ENCODE measurements at regions not wholly inside any gene's neighbourhood (a gene's known extent, or its start where the extent isn't known, plus 50 kb on each side); places are given as distances from the start of the nearest gene placed in this dataset.
"Not testable (repeated sequence)": the region's sequence is repeated elsewhere in the genome, so short reads cannot be mapped to it uniquely, and the experiment has no call there.

GRCh38 chr9:138203872-138204271 lies 326.3 kb downstream of the CACNA1B start:
- not testable (repeated sequence) for H3K56ac ChIP-seq (ENCODE audit: insufficient read length, low read depth, low read length); H3K4ac ChIP-seq (ENCODE audit: low read depth, low read length); H3K9me3 ChIP-seq (ENCODE audit: control insufficient read depth, low read depth, low read length); H2BK12ac ChIP-seq (ENCODE audit: insufficient read length, low read depth, low read length); H3K14ac ChIP-seq (ENCODE audit: insufficient read depth, low read length); H3K23me2 ChIP-seq (ENCODE audit: insufficient read length, low read depth, low read length, poor library complexity, severe bottlenecking); H4K91ac ChIP-seq (ENCODE audit: insufficient read length, low read depth, low read length); H4K8ac ChIP-seq (replicated peaks; ENCODE audit: insufficient read length, low read depth, low read length); H4K20me1 ChIP-seq (ENCODE audit: control insufficient read depth, insufficient read depth, insufficient read length); H3K36me3 Mint-ChIP-seq (ENCODE audit: insufficient read depth in 1 of 3, low read depth in 3 of 3); H3T11ph ChIP-seq (ENCODE audit: low read length); DNase-seq; H3K79me2 ChIP-seq (ENCODE audit: insufficient read depth, low read length); H2BK120ac ChIP-seq (ENCODE audit: low read depth, low read length, poor library complexity, severe bottlenecking); H3K4me1 Mint-ChIP-seq; H3K27me3 Mint-ChIP-seq (ENCODE audit: low read depth); H2BK20ac ChIP-seq (ENCODE audit: low read depth, low read length, poor library complexity, severe bottlenecking); H3K27me3 ChIP-seq (ENCODE audit: insufficient read depth, low read length); H2AFZ ChIP-seq (ENCODE audit: low read length); H3K18ac ChIP-seq (ENCODE audit: insufficient read length, low read depth, low read length); H3K79me1 ChIP-seq (ENCODE audit: insufficient read depth, low read depth, low read length, poor library complexity, severe bottlenecking); H4K5ac ChIP-seq (ENCODE audit: insufficient read length, low read depth, low read length); H2BK5ac ChIP-seq (ENCODE audit: insufficient read length, low read length); H2AK5ac ChIP-seq (ENCODE audit: insufficient read length, low read length); H3K27ac ChIP-seq (ENCODE audit: insufficient read length, low read depth, low read length); H3K9ac ChIP-seq (ENCODE audit: extremely low read depth, insufficient read length, low read length); H3K4me3 Mint-ChIP-seq; H3K4me2 ChIP-seq (ENCODE audit: insufficient read depth, insufficient read length, low read length); H3K4me1 ChIP-seq (ENCODE audit: insufficient read depth, low read length); H3K23ac ChIP-seq (ENCODE audit: insufficient read length, low read depth, low read length); H3K27ac Mint-ChIP-seq; H2BK15ac ChIP-seq (ENCODE audit: low read depth, low read length)
- H3K9me3 Mint-ChIP-seq: peaks cover 4 to 13% of the 10 kb centered on the region in 2 experiments; a peak in 4 of 5 replicates
- WGBS (ENCODE audit: extremely low coverage, insufficient read length, low lambda C conversion rate): no CpG with 5 or more reads among the region's 9 CpGs

DNA sequence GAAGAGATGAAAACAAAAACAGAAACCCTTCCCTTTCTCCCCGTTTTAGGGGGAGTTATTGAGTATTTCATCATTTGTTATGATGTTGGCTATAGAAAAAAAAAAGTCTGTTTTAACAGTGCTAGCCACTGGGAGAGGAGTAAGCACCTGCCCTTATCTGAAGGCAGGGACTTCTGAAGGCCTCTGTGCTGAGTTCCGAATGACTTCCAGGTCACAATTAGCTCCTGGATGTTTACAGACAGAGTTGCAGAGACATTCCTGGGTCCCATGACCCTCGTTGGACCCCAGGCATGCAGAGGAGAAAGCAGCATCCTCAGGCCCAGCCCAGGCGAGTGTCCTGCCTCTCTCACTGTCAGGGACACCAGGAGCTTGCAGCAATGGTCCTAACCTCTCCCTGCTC lies 328.5 kb downstream of the CACNA1B start:
- H3K23ac ChIP-seq (ENCODE audit: insufficient read length, low read depth, low read length); H3K14ac ChIP-seq (ENCODE audit: insufficient read depth, low read length): not testable (repeated sequence)
- no CpG with 5 or more reads among the region's 4 CpGs for WGBS (ENCODE audit: extremely low coverage, insufficient read length, low lambda C conversion rate)

More for the DNA sequence above, 328.5 kb downstream of the CACNA1B start:
- not testable (repeated sequence) for H3K27me3 Mint-ChIP-seq (ENCODE audit: low read depth); H3K4ac ChIP-seq (ENCODE audit: low read depth, low read length); H2AK5ac ChIP-seq (ENCODE audit: insufficient read length, low read length); H4K8ac ChIP-seq (replicated peaks; ENCODE audit: insufficient read length, low read depth, low read length); H3K4me2 ChIP-seq (ENCODE audit: insufficient read depth, insufficient read length, low read length); H2BK5ac ChIP-seq (ENCODE audit: insufficient read length, low read length); H2BK20ac ChIP-seq (ENCODE audit: low read depth, low read length, poor library complexity, severe bottlenecking); H3K79me2 ChIP-seq (ENCODE audit: insufficient read depth, low read length); H2BK120ac ChIP-seq (ENCODE audit: low read depth, low read length, poor library complexity, severe bottlenecking); H4K5ac ChIP-seq (ENCODE audit: insufficient read length, low read depth, low read length); H3K23me2 ChIP-seq (ENCODE audit: insufficient read length, low read depth, low read length, poor library complexity, severe bottlenecking); H2BK12ac ChIP-seq (ENCODE audit: insufficient read length, low read depth, low read length); H3K56ac ChIP-seq (ENCODE audit: insufficient read length, low read depth, low read length); H3K27ac ChIP-seq (ENCODE audit: insufficient read length, low read depth, low read length); H3K9me3 ChIP-seq (ENCODE audit: control insufficient read depth, low read depth, low read length); H2AFZ ChIP-seq (ENCODE audit: low read length); H4K20me1 ChIP-seq (ENCODE audit: control insufficient read depth, insufficient read depth, insufficient read length); H3K4me1 Mint-ChIP-seq; H3K27me3 ChIP-seq (ENCODE audit: insufficient read depth, low read length); DNase-seq; H3K4me3 Mint-ChIP-seq; H3K27ac Mint-ChIP-seq; H3K36me3 Mint-ChIP-seq (ENCODE audit: insufficient read depth in 1 of 3, low read depth in 3 of 3); H3K18ac ChIP-seq (ENCODE audit: insufficient read length, low read depth, low read length); H3K79me1 ChIP-seq (ENCODE audit: insufficient read depth, low read depth, low read length, poor library complexity, severe bottlenecking); H3K4me1 ChIP-seq (ENCODE audit: insufficient read depth, low read length); H4K91ac ChIP-seq (ENCODE audit: insufficient read length, low read depth, low read length); H3K9ac ChIP-seq (ENCODE audit: extremely low read depth, insufficient read length, low read length); H3T11ph ChIP-seq (ENCODE audit: low read length); H2BK15ac ChIP-seq (ENCODE audit: low read depth, low read length)
- H3K9me3 Mint-ChIP-seq: peaks cover 8 to 12% of the 10 kb centered on the region in 2 experiments; a peak in 4 of 5 replicates

Measured in H9 (cell line).